ENCODE measurements at regions not wholly inside any gene's neighbourhood (a gene's known extent, or its start where the extent isn't known, plus 50 kb on each side); places are given as distances from the start of the nearest gene placed in this dataset.

GRCh38 chr12:78804262-78804661, 60.3 kb upstream of the SYT1 start:
- TF ChIP-seq, protein P1, sequence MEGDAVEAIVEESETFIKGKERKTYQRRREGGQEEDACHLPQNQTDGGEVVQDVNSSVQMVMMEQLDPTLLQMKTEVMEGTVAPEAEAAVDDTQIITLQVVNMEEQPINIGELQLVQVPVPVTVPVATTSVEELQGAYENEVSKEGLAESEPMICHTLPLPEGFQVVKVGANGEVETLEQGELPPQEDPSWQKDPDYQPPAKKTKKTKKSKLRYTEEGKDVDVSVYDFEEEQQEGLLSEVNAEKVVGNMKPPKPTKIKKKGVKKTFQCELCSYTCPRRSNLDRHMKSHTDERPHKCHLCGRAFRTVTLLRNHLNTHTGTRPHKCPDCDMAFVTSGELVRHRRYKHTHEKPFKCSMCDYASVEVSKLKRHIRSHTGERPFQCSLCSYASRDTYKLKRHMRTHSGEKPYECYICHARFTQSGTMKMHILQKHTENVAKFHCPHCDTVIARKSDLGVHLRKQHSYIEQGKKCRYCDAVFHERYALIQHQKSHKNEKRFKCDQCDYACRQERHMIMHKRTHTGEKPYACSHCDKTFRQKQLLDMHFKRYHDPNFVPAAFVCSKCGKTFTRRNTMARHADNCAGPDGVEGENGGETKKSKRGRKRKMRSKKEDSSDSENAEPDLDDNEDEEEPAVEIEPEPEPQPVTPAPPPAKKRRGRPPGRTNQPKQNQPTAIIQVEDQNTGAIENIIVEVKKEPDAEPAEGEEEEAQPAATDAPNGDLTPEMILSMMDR (IDR thresholded peaks at IDR 0.05), result no peak
- no peak for TF ChIP-seq POLR2A (IDR thresholded peaks at IDR 0.05)

Measured in prostate gland (tissue), 2 donors.